HEK293 (cell line): ENCODE measurements at regions not wholly inside any gene's neighbourhood (a gene's known extent, or its start where the extent isn't known, plus 50 kb on each side); places are given as distances from the start of the nearest gene placed in this dataset.

ENCODE experiments used
- KLF9 ChIP-seq: fragments of 450-650 bp; formaldehyde crosslinking; IDR thresholded peaks from 2 replicates; pipeline ENCODE4 v1.5.1; 2016; ENCODE audit warnings: missing biosample characterization, missing genetic modification characterization, low read depth
- ZNF311 ChIP-seq: fragments of 450-650 bp; formaldehyde crosslinking; IDR thresholded peaks from 2 replicates; pipeline ENCODE4 v1.5.1; 2017; ENCODE audit warnings: missing biosample characterization, missing genetic modification characterization, borderline replicate concordance
- ZNF544 ChIP-seq: fragments of 450-650 bp; formaldehyde crosslinking; IDR thresholded peaks from 2 replicates; pipeline ENCODE4 v1.5.0; 2017; ENCODE audit warnings: missing biosample characterization, missing genetic modification characterization
- ZNF548 ChIP-seq: fragments of 450-650 bp; formaldehyde crosslinking; IDR thresholded peaks from 2 replicates; pipeline ENCODE4 v1.5.1; 2016; ENCODE audit warnings: missing biosample characterization, missing genetic modification characterization
- ZSCAN30 ChIP-seq: fragments of 450-650 bp; IDR thresholded peaks from 2 replicates; pipeline ENCODE4 v1.5.1; 2018; ENCODE audit warnings: missing biosample characterization, mild to moderate bottlenecking, missing genetic modification characterization, moderate library complexity
- TF ChIP-seq, protein P1 (sequence below): fragments of 450-650 bp; formaldehyde crosslinking; IDR thresholded peaks from 2 replicates; pipeline ENCODE4 v1.5.1; 2016; ENCODE audit warnings: missing biosample characterization, missing genetic modification characterization
- TF ChIP-seq, protein P2 (sequence below): fragments of 450-650 bp; formaldehyde crosslinking; IDR thresholded peaks from 2 replicates; pipeline ENCODE4 v1.5.1; 2016; ENCODE audit warnings: missing biosample characterization, missing genetic modification characterization
- TF ChIP-seq, protein P3 (sequence below): fragments of 450-650 bp; formaldehyde crosslinking; IDR thresholded peaks from 2 replicates; pipeline ENCODE4 v1.5.1; 2017; ENCODE audit warnings: missing biosample characterization, missing genetic modification characterization
- TF ChIP-seq, protein P4 (sequence below): fragments of 450-650 bp; IDR thresholded peaks from 2 replicates; pipeline ENCODE4 v1.5.1; 2018; ENCODE audit warnings: missing biosample characterization, missing genetic modification characterization

DNA sequence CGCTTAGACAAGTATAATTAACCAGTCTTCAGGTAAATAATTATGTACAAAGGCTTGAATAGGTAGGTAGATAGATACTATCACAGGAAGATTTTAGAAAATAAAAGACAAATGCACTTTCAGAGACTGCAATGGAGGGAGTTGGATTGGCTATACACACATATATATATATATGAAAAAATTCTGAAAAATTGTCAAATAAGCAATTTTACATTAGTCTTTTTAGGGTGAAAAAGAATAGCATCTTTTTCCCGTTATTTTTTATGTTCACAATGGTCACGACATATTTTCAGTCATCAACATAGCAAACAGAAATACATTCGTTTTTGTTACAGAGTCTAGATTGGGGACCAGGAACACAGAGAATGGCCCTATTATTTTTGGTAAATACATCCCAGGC is 385.9 kb upstream of the ACTRT1 start:
- TF ChIP-seq, protein P1, sequence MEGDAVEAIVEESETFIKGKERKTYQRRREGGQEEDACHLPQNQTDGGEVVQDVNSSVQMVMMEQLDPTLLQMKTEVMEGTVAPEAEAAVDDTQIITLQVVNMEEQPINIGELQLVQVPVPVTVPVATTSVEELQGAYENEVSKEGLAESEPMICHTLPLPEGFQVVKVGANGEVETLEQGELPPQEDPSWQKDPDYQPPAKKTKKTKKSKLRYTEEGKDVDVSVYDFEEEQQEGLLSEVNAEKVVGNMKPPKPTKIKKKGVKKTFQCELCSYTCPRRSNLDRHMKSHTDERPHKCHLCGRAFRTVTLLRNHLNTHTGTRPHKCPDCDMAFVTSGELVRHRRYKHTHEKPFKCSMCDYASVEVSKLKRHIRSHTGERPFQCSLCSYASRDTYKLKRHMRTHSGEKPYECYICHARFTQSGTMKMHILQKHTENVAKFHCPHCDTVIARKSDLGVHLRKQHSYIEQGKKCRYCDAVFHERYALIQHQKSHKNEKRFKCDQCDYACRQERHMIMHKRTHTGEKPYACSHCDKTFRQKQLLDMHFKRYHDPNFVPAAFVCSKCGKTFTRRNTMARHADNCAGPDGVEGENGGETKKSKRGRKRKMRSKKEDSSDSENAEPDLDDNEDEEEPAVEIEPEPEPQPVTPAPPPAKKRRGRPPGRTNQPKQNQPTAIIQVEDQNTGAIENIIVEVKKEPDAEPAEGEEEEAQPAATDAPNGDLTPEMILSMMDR (tag by site-specific recombination): no peak
- TF ChIP-seq, protein P2, sequence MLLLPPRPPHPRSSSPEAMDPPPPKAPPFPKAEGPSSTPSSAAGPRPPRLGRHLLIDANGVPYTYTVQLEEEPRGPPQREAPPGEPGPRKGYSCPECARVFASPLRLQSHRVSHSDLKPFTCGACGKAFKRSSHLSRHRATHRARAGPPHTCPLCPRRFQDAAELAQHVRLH (tag by site-specific recombination): no peak
- TF ChIP-seq, protein P3, sequence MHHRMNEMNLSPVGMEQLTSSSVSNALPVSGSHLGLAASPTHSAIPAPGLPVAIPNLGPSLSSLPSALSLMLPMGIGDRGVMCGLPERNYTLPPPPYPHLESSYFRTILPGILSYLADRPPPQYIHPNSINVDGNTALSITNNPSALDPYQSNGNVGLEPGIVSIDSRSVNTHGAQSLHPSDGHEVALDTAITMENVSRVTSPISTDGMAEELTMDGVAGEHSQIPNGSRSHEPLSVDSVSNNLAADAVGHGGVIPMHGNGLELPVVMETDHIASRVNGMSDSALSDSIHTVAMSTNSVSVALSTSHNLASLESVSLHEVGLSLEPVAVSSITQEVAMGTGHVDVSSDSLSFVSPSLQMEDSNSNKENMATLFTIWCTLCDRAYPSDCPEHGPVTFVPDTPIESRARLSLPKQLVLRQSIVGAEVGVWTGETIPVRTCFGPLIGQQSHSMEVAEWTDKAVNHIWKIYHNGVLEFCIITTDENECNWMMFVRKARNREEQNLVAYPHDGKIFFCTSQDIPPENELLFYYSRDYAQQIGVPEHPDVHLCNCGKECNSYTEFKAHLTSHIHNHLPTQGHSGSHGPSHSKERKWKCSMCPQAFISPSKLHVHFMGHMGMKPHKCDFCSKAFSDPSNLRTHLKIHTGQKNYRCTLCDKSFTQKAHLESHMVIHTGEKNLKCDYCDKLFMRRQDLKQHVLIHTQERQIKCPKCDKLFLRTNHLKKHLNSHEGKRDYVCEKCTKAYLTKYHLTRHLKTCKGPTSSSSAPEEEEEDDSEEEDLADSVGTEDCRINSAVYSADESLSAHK (tag by site-specific recombination): no peak
- TF ChIP-seq ZNF311 (tag by site-specific recombination) (no peak), KLF9 (no peak), ZSCAN30 (no peak), ZNF548 (tag by site-specific recombination) (no peak), ZNF544 (tag by site-specific recombination) (no peak)
- TF ChIP-seq, protein P4, sequence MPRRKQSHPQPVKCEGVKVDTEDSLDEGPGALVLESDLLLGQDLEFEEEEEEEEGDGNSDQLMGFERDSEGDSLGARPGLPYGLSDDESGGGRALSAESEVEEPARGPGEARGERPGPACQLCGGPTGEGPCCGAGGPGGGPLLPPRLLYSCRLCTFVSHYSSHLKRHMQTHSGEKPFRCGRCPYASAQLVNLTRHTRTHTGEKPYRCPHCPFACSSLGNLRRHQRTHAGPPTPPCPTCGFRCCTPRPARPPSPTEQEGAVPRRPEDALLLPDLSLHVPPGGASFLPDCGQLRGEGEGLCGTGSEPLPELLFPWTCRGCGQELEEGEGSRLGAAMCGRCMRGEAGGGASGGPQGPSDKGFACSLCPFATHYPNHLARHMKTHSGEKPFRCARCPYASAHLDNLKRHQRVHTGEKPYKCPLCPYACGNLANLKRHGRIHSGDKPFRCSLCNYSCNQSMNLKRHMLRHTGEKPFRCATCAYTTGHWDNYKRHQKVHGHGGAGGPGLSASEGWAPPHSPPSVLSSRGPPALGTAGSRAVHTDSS (tag by site-specific recombination): no peak
